Trophoblast cell (in vitro differentiated cells and primary cell): ENCODE measurements at regions not wholly inside any gene's neighbourhood (a gene's known extent, or its start where the extent isn't known, plus 50 kb on each side); places are given as distances from the start of the nearest gene placed in this dataset.

Experiments used
- DNase-seq, 2 donors: peaks; one replicate each; pipeline ENCODE4 v3.0.0-alpha.2; 2016
- H2AFZ ChIP-seq: 2 replicates; pipeline ENCODE4 v1.6.1; 2013; ENCODE audit warnings: low read length, moderate library complexity, mild to moderate bottlenecking; ENCODE audit not compliant: insufficient read depth, poor library complexity
- H2AK5ac ChIP-seq: 2 replicates; pipeline ENCODE4 v1.6.1; 2013; ENCODE audit warnings: mild to moderate bottlenecking, low read length
- H2BK120ac ChIP-seq: 2 replicates; pipeline ENCODE4 v1.6.1; 2013; ENCODE audit warnings: low read length, mild to moderate bottlenecking, moderate library complexity; ENCODE audit not compliant: insufficient read depth, poor library complexity
- H2BK12ac ChIP-seq: 2 replicates; pipeline ENCODE4 v1.6.1; 2013; ENCODE audit warnings: mild to moderate bottlenecking, low read length, moderate library complexity
- H2BK5ac ChIP-seq: 2 replicates; pipeline ENCODE4 v1.6.1; 2013; ENCODE audit warnings: low read length, low read depth, moderate library complexity, mild to moderate bottlenecking; ENCODE audit not compliant: poor library complexity
- H3K14ac ChIP-seq: 2 replicates; pipeline ENCODE4 v1.6.1; 2013; ENCODE audit warnings: mild to moderate bottlenecking, low read length
- H3K18ac ChIP-seq: 2 replicates; pipeline ENCODE4 v1.6.1; 2013; ENCODE audit warnings: mild to moderate bottlenecking, low read length
- H3K23ac ChIP-seq: 2 replicates; pipeline ENCODE4 v1.6.1; 2013; ENCODE audit warnings: low read length
- H3K27ac ChIP-seq: 2 replicates; pipeline ENCODE4 v1.5.1; 2013; ENCODE audit warnings: low read depth, mild to moderate bottlenecking, inconsistent platforms, low read length, moderate library complexity
- H3K27me3 ChIP-seq: 2 replicates; pipeline ENCODE4 v1.6.1; 2013; ENCODE audit warnings: inconsistent platforms, mild to moderate bottlenecking, low read length, moderate library complexity; ENCODE audit not compliant: insufficient read depth
- H3K36me3 ChIP-seq, 2 experiments: 1 replicate in 1 of 2; 2 replicates in 1 of 2; pipeline ENCODE4 v1.6.1; 2013; ENCODE audit warnings: low read length in 2 of 2, mild to moderate bottlenecking in 2 of 2, moderate library complexity in 1 of 2; ENCODE audit not compliant: insufficient read depth in 2 of 2, control insufficient read depth in 1 of 2
- H3K4ac ChIP-seq: 2 replicates; pipeline ENCODE4 v1.6.1; 2013; ENCODE audit warnings: low read depth, mild to moderate bottlenecking, low read length, moderate library complexity
- H3K4me1 ChIP-seq, 2 experiments: 1 replicate in 1 of 2; 2 replicates in 1 of 2; pipeline ENCODE4 v1.6.1; 2013; ENCODE audit warnings: low read length in 2 of 2, mild to moderate bottlenecking in 2 of 2, moderate library complexity in 1 of 2; ENCODE audit not compliant: insufficient read depth in 2 of 2, control insufficient read depth in 1 of 2
- H3K4me2 ChIP-seq: 2 replicates; pipeline ENCODE4 v1.6.1; 2013; ENCODE audit warnings: inconsistent platforms, mild to moderate bottlenecking, low read length, moderate library complexity
- H3K4me3 ChIP-seq: 2 replicates; pipeline ENCODE4 v1.5.1; 2013; ENCODE audit warnings: mild to moderate bottlenecking, low read depth, low read length, inconsistent platforms
- H3K79me1 ChIP-seq: one replicate; pipeline ENCODE4 v1.6.1; 2013; ENCODE audit warnings: low read length
- H3K79me2 ChIP-seq: 2 replicates; pipeline ENCODE4 v1.6.1; 2013; ENCODE audit warnings: low read length, mild to moderate bottlenecking; ENCODE audit not compliant: control insufficient read depth, insufficient read depth, poor library complexity
- H3K9ac ChIP-seq: 2 replicates; pipeline ENCODE4 v1.6.1; 2013; ENCODE audit warnings: mild to moderate bottlenecking, low read length
- H3K9me3 ChIP-seq: 2 replicates; pipeline ENCODE4 v1.6.1; 2013; ENCODE audit warnings: low read depth, mild to moderate bottlenecking, control low read depth, inconsistent platforms, low read length; ENCODE audit not compliant: insufficient read depth
- H4K12ac ChIP-seq: 2 replicates; pipeline ENCODE4 v1.6.1; 2013; ENCODE audit warnings: low read depth, mild to moderate bottlenecking, low read length, moderate library complexity
- H4K8ac ChIP-seq: 2 replicates; pipeline ENCODE4 v1.6.1; 2013; ENCODE audit warnings: low read depth, mild to moderate bottlenecking, low read length, moderate library complexity
- H4K91ac ChIP-seq: one replicate; pipeline ENCODE4 v1.6.1; 2013; ENCODE audit warnings: low read depth, mild to moderate bottlenecking, low read length, moderate library complexity
- WGBS: extraction: QIAGEN DNeasy Blood & Tissue Kit; methylation state at CpG from one replicate; pipeline ENCODE4 v1.1.7; 2013; ENCODE audit warnings: missing lambda C conversion rate; ENCODE audit not compliant: insufficient read length, insufficient coverage; ENCODE audit errors: extremely low coverage; 5-methylcytosine and 5-hydroxymethylcytosine counted together

DNA sequence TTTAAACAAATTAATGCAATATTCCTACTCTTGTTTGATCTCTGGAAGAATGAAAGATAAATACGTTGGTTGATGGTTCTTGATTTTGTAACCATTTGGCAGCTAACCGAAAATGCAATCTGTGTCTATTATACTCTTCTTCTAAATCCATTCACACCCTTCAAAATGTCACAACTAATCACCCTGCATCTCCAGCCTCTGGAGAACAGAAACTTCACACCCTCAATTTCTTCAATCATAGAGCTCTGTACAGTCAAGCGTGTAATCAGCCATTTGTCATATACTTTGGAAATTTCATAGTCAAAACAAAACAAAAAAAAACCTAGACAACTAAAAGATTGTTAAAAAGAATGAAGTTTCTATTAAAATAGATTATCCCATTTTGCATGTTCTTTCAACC, 1482.3 kb upstream of the LRRTM1 start:
- no CpG with 5 or more reads among the region's 3 CpGs for WGBS
- DNase-seq = no peak
- H3K36me3 ChIP-seq = no peaks in the 10 kb centered on the region
- H3K27ac ChIP-seq = no peak overlapping the region
- no peak overlapping the region for H2BK5ac ChIP-seq
- H2AK5ac ChIP-seq = no peak overlapping the region
- no peak overlapping the region for H4K8ac ChIP-seq
- H3K79me1 ChIP-seq = no peaks in the 10 kb centered on the region
- H3K4me1 ChIP-seq = no peaks in the 10 kb centered on the region
- no peak overlapping the region for H2BK12ac ChIP-seq
- H3K14ac ChIP-seq = no peak overlapping the region
- no peak overlapping the region for H3K9ac ChIP-seq
- no peak overlapping the region for H3K4me2 ChIP-seq
- no peaks in the 10 kb centered on the region for H3K9me3 ChIP-seq
- H3K4me3 ChIP-seq = no peak overlapping the region
- no peaks in the 10 kb centered on the region for H3K79me2 ChIP-seq
- H2BK120ac ChIP-seq = no peak overlapping the region
- no peak overlapping the region for H4K91ac ChIP-seq
- no peak overlapping the region for H4K12ac ChIP-seq
- no peak overlapping the region for H3K4ac ChIP-seq
- H3K23ac ChIP-seq = no peak overlapping the region
- H3K18ac ChIP-seq = no peak overlapping the region
- no peaks in the 10 kb centered on the region for H3K27me3 ChIP-seq
- H2AFZ ChIP-seq = no peak overlapping the region

DNA sequence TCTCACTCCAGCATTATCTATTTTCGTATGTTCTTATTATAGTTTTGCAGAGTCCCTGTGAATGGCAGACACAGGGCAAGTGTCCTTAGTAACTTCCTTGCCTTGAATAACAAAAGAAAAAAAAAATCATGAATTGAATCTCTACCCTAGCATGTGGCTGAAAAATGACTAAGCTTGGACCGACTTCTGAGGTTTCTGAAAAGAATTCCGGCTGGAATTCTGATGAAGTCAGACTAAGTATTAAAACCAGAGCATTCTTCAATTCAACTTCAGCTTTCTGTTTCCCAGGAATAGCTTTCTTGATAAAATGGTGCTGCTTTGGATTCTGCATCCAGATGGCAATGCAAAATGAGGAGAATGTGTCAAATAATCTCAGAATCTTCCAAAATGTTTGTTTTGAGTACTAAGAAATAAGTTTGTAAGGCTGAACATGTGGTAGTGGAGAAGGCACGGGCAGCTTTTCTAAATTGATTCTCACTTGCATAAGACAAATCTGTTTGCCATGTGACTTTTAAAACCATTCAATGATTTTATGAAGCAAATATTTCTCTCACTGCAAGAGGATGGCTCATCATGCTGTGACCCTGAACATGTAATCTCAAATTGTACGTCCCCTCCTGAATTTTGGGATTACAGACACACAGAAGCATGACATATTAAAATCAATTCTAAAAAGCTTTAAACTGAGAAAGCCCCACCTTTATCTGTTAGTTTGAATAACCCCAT, 1462.8 kb upstream of the LRRTM1 start:
- no peaks in the 10 kb centered on the region for H3K9me3 ChIP-seq
- H3K79me1 ChIP-seq = no peaks in the 10 kb centered on the region
- H3K36me3 ChIP-seq = no peaks in the 10 kb centered on the region
- no peaks in the 10 kb centered on the region for H3K79me2 ChIP-seq
- no peak overlapping the region for H2AK5ac ChIP-seq
- no peak overlapping the region for H3K23ac ChIP-seq
- no peak for DNase-seq
- H3K14ac ChIP-seq = no peak overlapping the region
- no peak overlapping the region for H3K4ac ChIP-seq
- no peak overlapping the region for H2BK120ac ChIP-seq
- no peak overlapping the region for H2AFZ ChIP-seq
- H2BK5ac ChIP-seq = no peak overlapping the region
- H3K18ac ChIP-seq = no peak overlapping the region
- H3K27ac ChIP-seq = no peak overlapping the region
- WGBS = no CpG with 5 or more reads among the region's 5 CpGs
- no peak overlapping the region for H3K4me3 ChIP-seq
- H4K8ac ChIP-seq = no peak overlapping the region
- no peak overlapping the region for H4K12ac ChIP-seq
- H3K4me1 ChIP-seq = no peaks in the 10 kb centered on the region
- no peak overlapping the region for H3K4me2 ChIP-seq
- H4K91ac ChIP-seq = no peak overlapping the region
- no peak overlapping the region for H2BK12ac ChIP-seq
- H3K9ac ChIP-seq = no peak overlapping the region
- no peaks in the 10 kb centered on the region for H3K27me3 ChIP-seq

DNA sequence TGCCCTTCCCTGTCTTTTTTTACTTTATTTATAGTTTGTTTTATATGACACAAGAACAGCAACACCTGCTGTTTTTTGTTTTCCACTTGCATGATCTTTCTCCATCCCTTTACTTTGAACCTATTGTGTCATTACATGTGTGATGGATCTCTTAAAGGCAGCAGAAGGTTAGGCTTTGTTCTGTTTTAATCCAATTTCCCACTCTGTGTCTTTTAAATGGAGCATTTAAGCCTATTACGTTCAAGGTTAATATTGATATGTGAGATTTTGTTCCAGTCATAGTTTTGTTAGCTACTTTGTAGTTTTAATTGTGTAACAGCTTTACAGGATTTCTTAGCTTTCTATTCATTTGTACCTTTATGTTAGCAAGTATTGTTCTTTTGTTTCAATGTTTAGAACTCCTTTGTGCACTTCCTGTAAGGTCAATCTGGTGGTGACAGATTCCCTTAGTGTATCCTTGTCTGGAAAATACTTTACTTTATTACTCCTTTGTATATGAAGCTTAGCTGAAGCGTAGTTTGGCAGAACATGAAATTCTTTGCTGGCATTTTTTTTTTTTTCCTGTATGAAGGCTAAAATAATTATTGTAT, 1443.0 kb upstream of the LRRTM1 start:
- H2BK5ac ChIP-seq = no peak overlapping the region
- no peak overlapping the region for H2BK120ac ChIP-seq
- H4K91ac ChIP-seq = no peak overlapping the region
- H4K12ac ChIP-seq = no peak overlapping the region
- no peak overlapping the region for H2AFZ ChIP-seq
- H2AK5ac ChIP-seq = no peak overlapping the region
- no peaks in the 10 kb centered on the region for H3K79me2 ChIP-seq
- no peak overlapping the region for H3K9ac ChIP-seq
- H3K18ac ChIP-seq = no peak overlapping the region
- H3K79me1 ChIP-seq = no peaks in the 10 kb centered on the region
- no peak overlapping the region for H3K4me2 ChIP-seq
- H4K8ac ChIP-seq = no peak overlapping the region
- H3K4me1 ChIP-seq = no peaks in the 10 kb centered on the region
- DNase-seq = no peak
- no peak overlapping the region for H3K4ac ChIP-seq
- no peak overlapping the region for H3K4me3 ChIP-seq
- no peak overlapping the region for H3K14ac ChIP-seq
- H3K9me3 ChIP-seq = peaks cover 2% of the 10 kb centered on the region
- H3K23ac ChIP-seq = no peak overlapping the region
- H3K36me3 ChIP-seq = no peaks in the 10 kb centered on the region
- WGBS = no CpG with 5 or more reads among the region's 2 CpGs
- H3K27me3 ChIP-seq = no peaks in the 10 kb centered on the region
- H2BK12ac ChIP-seq = no peak overlapping the region
- no peak overlapping the region for H3K27ac ChIP-seq

DNA sequence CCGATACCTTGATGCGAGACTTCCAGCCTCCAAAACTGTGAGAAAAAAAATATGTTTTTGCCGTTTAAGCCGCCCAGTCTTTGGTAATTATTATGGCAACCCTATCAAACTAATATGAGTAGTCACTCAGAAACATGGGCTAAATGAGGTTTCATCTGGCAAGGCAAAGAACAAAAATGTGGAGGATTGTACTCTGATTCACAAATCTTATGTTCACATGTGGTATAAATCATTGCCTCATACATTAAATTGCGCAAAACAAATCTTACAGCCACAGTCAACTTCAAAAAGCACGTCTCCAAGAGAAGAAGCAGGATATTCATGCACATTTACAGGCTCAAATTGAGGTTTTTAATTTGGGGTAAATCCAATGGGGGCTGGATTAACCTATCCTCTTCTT, 1435.4 kb upstream of the LRRTM1 start:
- no peaks in the 10 kb centered on the region for H3K4me1 ChIP-seq
- H3K9ac ChIP-seq = no peak overlapping the region
- no peak overlapping the region for H2BK12ac ChIP-seq
- H3K27ac ChIP-seq = no peak overlapping the region
- no peaks in the 10 kb centered on the region for H3K9me3 ChIP-seq
- no peak overlapping the region for H2BK120ac ChIP-seq
- H4K8ac ChIP-seq = no peak overlapping the region
- H2BK5ac ChIP-seq = no peak overlapping the region
- H3K27me3 ChIP-seq = no peaks in the 10 kb centered on the region
- H3K4ac ChIP-seq = no peak overlapping the region
- H4K91ac ChIP-seq = no peak overlapping the region
- no peak overlapping the region for H2AFZ ChIP-seq
- no peaks in the 10 kb centered on the region for H3K79me1 ChIP-seq
- H3K79me2 ChIP-seq = no peaks in the 10 kb centered on the region
- H3K4me3 ChIP-seq = no peak overlapping the region
- H3K18ac ChIP-seq = no peak overlapping the region
- H3K36me3 ChIP-seq = no peaks in the 10 kb centered on the region
- no peak overlapping the region for H3K14ac ChIP-seq
- H2AK5ac ChIP-seq = no peak overlapping the region
- no CpG with 5 or more reads among the region's 6 CpGs for WGBS
- no peak for DNase-seq
- no peak overlapping the region for H4K12ac ChIP-seq
- H3K4me2 ChIP-seq = no peak overlapping the region
- H3K23ac ChIP-seq = no peak overlapping the region
